HG03558 (cell line): ENCODE measurements at regions not wholly inside any gene's neighbourhood (a gene's known extent, or its start where the extent isn't known, plus 50 kb on each side); places are given as distances from the start of the nearest gene placed in this dataset.

Experiments used
- ATAC-seq: cut with Tn5 transposase; IDR thresholded peaks from one replicate; pipeline ENCODE4 v1.9.1; 2021; ENCODE audit warnings: moderate number of reproducible peaks; ENCODE audit not compliant: unreplicated experiment; ENCODE audit errors: extremely low read depth

GRCh38 chr1:224504297-224505041 is 69.9 kb upstream of the WDR26 start:
- ATAC-seq, result no peak

GRCh38 chr1:224505454-224506093 is 71.0 kb upstream of the WDR26 start:
- ATAC-seq, result no peak

GRCh38 chr1:224506141-224506814 is 71.7 kb upstream of the WDR26 start:
- no peak for ATAC-seq

GRCh38 chr1:224507771-224508523 is 73.3 kb upstream of the WDR26 start:
- no peak for ATAC-seq

- no peak for ATAC-seq
Measured at GRCh38 chr1:224509907-224510306, 75.3 kb upstream of the WDR26 start.

- no peak for ATAC-seq
Measured at GRCh38 chr1:224510880-224511645, 76.5 kb upstream of the WDR26 start.

GRCh38 chr1:224512600-224513151 is 78.1 kb upstream of the WDR26 start:
- ATAC-seq, result no peak

GRCh38 chr1:224513383-224513782 is 78.8 kb upstream of the WDR26 start:
- ATAC-seq, result no peak

GRCh38 chr1:224513787-224514209 is 79.2 kb upstream of the WDR26 start:
- ATAC-seq, result peak; percentile 88

- no peak for ATAC-seq
Measured at GRCh38 chr1:224517171-224517570, 82.6 kb upstream of the WDR26 start.

- no peak for ATAC-seq
Measured at GRCh38 chr1:224518528-224518927, 83.9 kb upstream of the WDR26 start.

- ATAC-seq, result no peak
Measured at GRCh38 chr1:224519874-224520273, 85.3 kb upstream of the WDR26 start.

- ATAC-seq, result no peak
Measured at GRCh38 chr1:224520808-224521207, 86.2 kb upstream of the WDR26 start.

GRCh38 chr1:224521904-224522734 is 87.5 kb upstream of the WDR26 start:
- no peak for ATAC-seq

GRCh38 chr1:224523676-224524075 is 89.1 kb upstream of the WDR26 start:
- no peak for ATAC-seq

GRCh38 chr1:224524679-224525078 is 90.1 kb upstream of the WDR26 start:
- no peak for ATAC-seq

GRCh38 chr1:224525411-224526040 is 90.6 kb upstream of the CNIH3 start:
- ATAC-seq, result no peak

- ATAC-seq, result no peak
Measured at GRCh38 chr1:224526771-224527170, 89.3 kb upstream of the CNIH3 start.
